ENCODE measurements at regions not wholly inside any gene's neighbourhood (a gene's known extent, or its start where the extent isn't known, plus 50 kb on each side); places are given as distances from the start of the nearest gene placed in this dataset.

GRCh38 chr18:38009320-38009719 is 443.7 kb upstream of the CELF4 start:
- no peak for DNase-seq (ENCODE audit: low spot score)

GRCh38 chr18:38007676-38008330 is 442.2 kb upstream of the CELF4 start:
- DNase-seq (ENCODE audit: low spot score): no peak

- DNase-seq (ENCODE audit: low spot score): no peak
Measured at GRCh38 chr18:38007026-38007425, 441.4 kb upstream of the CELF4 start.

- no peak for DNase-seq (ENCODE audit: low spot score)
Measured at GRCh38 chr18:38006541-38006940, 440.9 kb upstream of the CELF4 start.

- DNase-seq (ENCODE audit: low spot score): no peak
Measured at GRCh38 chr18:37997695-37998094, 432.1 kb upstream of the CELF4 start.

GRCh38 chr18:37987901-37988300 is 422.3 kb upstream of the CELF4 start:
- no peak for DNase-seq (ENCODE audit: low spot score)

- no peak for DNase-seq (ENCODE audit: low spot score)
Measured at GRCh38 chr18:37986665-37987064, 421.1 kb upstream of the CELF4 start.

GRCh38 chr18:37985126-37985525 is 419.5 kb upstream of the CELF4 start:
- no peak for DNase-seq (ENCODE audit: low spot score)

GRCh38 chr18:37980556-37980955 is 415.0 kb upstream of the CELF4 start:
- no peak for DNase-seq (ENCODE audit: low spot score)

GRCh38 chr18:37975446-37975845 is 409.8 kb upstream of the CELF4 start:
- DNase-seq (ENCODE audit: low spot score): no peak

GRCh38 chr18:37967261-37967660 is 401.7 kb upstream of the CELF4 start:
- DNase-seq (ENCODE audit: low spot score): no peak

GRCh38 chr18:37965572-37965970 is 400.0 kb upstream of the CELF4 start:
- DNase-seq (ENCODE audit: low spot score): no peak

- no peak for DNase-seq (ENCODE audit: low spot score)
Measured at GRCh38 chr18:37964885-37965571, 399.4 kb upstream of the CELF4 start.

GRCh38 chr18:37963837-37964236 is 398.2 kb upstream of the CELF4 start:
- no peak for DNase-seq (ENCODE audit: low spot score)

GRCh38 chr18:37962316-37962966 is 396.8 kb upstream of the CELF4 start:
- no peak for DNase-seq (ENCODE audit: low spot score)

GRCh38 chr18:37958499-37958898 is 392.9 kb upstream of the CELF4 start:
- DNase-seq (ENCODE audit: low spot score): no peak

- no peak for DNase-seq (ENCODE audit: low spot score)
Measured at GRCh38 chr18:37956902-37957301, 391.3 kb upstream of the CELF4 start.

- no peak for DNase-seq (ENCODE audit: low spot score)
Measured at GRCh38 chr18:37956020-37956419, 390.4 kb upstream of the CELF4 start.

- DNase-seq (ENCODE audit: low spot score): no peak
Measured at GRCh38 chr18:37955201-37955600, 389.6 kb upstream of the CELF4 start.

- no peak for DNase-seq (ENCODE audit: low spot score)
Measured at GRCh38 chr18:37953876-37954275, 388.3 kb upstream of the CELF4 start.

GRCh38 chr18:37948471-37948870 is 382.9 kb upstream of the CELF4 start:
- DNase-seq (ENCODE audit: low spot score): no peak

GRCh38 chr18:37946324-37946723 is 380.7 kb upstream of the CELF4 start:
- DNase-seq (ENCODE audit: low spot score): no peak

GRCh38 chr18:37944700-37945270 is 379.2 kb upstream of the CELF4 start:
- no peak for DNase-seq (ENCODE audit: low spot score)

Data from CD4-positive, alpha-beta T cell treated with Interleukin-15 for 4 hours (primary cell).